GM12873 (cell line): ENCODE measurements at regions not wholly inside any gene's neighbourhood (a gene's known extent, or its start where the extent isn't known, plus 50 kb on each side); places are given as distances from the start of the nearest gene placed in this dataset.

Source experiments
- CTCF ChIP-seq: IDR thresholded peaks from 2 replicates; pipeline ENCODE4 v1.5.1; 2012; ENCODE audit warnings: low read depth, mild to moderate bottlenecking, moderate library complexity, low read length, control low read depth; ENCODE audit not compliant: insufficient read depth; ENCODE audit errors: missing control alignments

- no peak for TF ChIP-seq CTCF
These were observed 99.7 kb upstream of the IRF2BP2 start for GRCh38 chr1:234709473-234710228.

- TF ChIP-seq CTCF: no peak
These were observed 98.9 kb upstream of the IRF2BP2 start for GRCh38 chr1:234708700-234709395.

- TF ChIP-seq CTCF: no peak
These were observed 97.7 kb upstream of the IRF2BP2 start for GRCh38 chr1:234707641-234708040.

GRCh38 chr1:234706931-234707330 is 97.0 kb upstream of the IRF2BP2 start:
- no peak for TF ChIP-seq CTCF

- TF ChIP-seq CTCF: no peak
These were observed 96.2 kb upstream of the IRF2BP2 start for GRCh38 chr1:234706199-234706598.

GRCh38 chr1:234705615-234706014 is 95.6 kb upstream of the IRF2BP2 start:
- TF ChIP-seq CTCF: no peak

GRCh38 chr1:234704106-234704887 is 94.3 kb upstream of the IRF2BP2 start:
- TF ChIP-seq CTCF: no peak
